Keratinocyte (primary cell): ENCODE measurements at regions not wholly inside any gene's neighbourhood (a gene's known extent, or its start where the extent isn't known, plus 50 kb on each side); places are given as distances from the start of the nearest gene placed in this dataset.

ENCODE experiments used
- CTCF ChIP-seq, 3 experiments: IDR thresholded peaks in 1 of 3; conservative IDR thresholded peaks in 1 of 3; optimal IDR thresholded peaks in 1 of 3; 2 replicates in 2 of 3; 3 replicates in 1 of 3; pipeline versions ENCODE3 to v1.5.1; 2011; ENCODE audit warnings: low read length in 3 of 3, mild to moderate bottlenecking in 3 of 3, moderate library complexity in 2 of 3, control low read depth in 1 of 3, inconsistent platforms in 1 of 3; ENCODE audit not compliant: insufficient read depth in 2 of 3; ENCODE audit errors: extremely low read depth in 1 of 3
- EZH2 ChIP-seq: IDR thresholded peaks from one replicate; pipeline ENCODE4 v1.6.1; 2012; ENCODE audit warnings: inconsistent platforms, mild to moderate bottlenecking, low read length, moderate library complexity

- peak in 2 of 3 experiments; percentile 10 to 21 for TF ChIP-seq CTCF (optimal IDR thresholded peaks at IDR 0.05 in 1 of 3, IDR thresholded peaks at IDR 0.05 in 1 of 3, conservative IDR thresholded peaks at IDR 0.05 in 1 of 3; ENCODE audit: extremely low read depth in 1 of 3, insufficient read depth in 2 of 3, low read length in 3 of 3)
- TF ChIP-seq EZH2, result no peak
Measured at GRCh38 chr3:182248349-182248880, 536.7 kb downstream of the SOX2 start.
